Fibroblast of villous mesenchyme (primary cell): ENCODE measurements at regions not wholly inside any gene's neighbourhood (a gene's known extent, or its start where the extent isn't known, plus 50 kb on each side); places are given as distances from the start of the nearest gene placed in this dataset.
A peak's percentile ranks its signal among the peaks of the same experiment; 100 is the strongest.

ENCODE experiments used
- DNase-seq: peaks from one replicate; pipeline ENCODE4 v3.0.0-alpha.2; 2010; ENCODE audit warnings: low read depth
- H3K4me3 ChIP-seq: 2 replicates; pipeline ENCODE4 v1.5.1; 2011; ENCODE audit warnings: low read depth, mild to moderate bottlenecking, low read length
- TF ChIP-seq, protein P1 (sequence below): IDR thresholded peaks from 2 replicates; pipeline ENCODE4 v1.5.1; 2012; ENCODE audit warnings: low read depth, mild to moderate bottlenecking, low read length; ENCODE audit not compliant: insufficient read depth

DNA sequence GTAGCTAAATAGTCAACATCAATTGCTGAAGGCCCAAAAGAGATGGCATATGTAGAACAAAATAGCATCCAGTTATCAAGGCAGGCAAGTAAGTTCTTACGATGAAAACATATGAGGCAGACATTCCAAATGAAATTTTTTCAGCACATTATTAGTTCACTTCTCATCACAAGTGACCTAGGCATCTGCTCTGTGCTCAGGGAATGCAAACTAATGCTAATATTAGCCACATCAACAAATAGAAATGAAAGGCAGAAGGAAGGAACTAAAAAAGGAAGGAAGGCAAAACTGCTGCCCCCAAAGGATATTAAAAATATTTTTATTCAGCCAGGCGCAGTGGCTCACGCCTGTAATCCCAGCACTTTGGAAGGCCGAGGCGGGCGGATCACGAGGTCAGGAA, 51.2 kb upstream of the ROCK1 start:
- no peak for DNase-seq
- TF ChIP-seq, protein P1, sequence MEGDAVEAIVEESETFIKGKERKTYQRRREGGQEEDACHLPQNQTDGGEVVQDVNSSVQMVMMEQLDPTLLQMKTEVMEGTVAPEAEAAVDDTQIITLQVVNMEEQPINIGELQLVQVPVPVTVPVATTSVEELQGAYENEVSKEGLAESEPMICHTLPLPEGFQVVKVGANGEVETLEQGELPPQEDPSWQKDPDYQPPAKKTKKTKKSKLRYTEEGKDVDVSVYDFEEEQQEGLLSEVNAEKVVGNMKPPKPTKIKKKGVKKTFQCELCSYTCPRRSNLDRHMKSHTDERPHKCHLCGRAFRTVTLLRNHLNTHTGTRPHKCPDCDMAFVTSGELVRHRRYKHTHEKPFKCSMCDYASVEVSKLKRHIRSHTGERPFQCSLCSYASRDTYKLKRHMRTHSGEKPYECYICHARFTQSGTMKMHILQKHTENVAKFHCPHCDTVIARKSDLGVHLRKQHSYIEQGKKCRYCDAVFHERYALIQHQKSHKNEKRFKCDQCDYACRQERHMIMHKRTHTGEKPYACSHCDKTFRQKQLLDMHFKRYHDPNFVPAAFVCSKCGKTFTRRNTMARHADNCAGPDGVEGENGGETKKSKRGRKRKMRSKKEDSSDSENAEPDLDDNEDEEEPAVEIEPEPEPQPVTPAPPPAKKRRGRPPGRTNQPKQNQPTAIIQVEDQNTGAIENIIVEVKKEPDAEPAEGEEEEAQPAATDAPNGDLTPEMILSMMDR = no peak
- H3K4me3 ChIP-seq = no peak overlapping the region

- peak; percentile 83 for DNase-seq
- TF ChIP-seq, protein P1 = no peak
- H3K4me3 ChIP-seq = no peak overlapping the region
Measured at GRCh38 chr18:21163647-21164547, 52.3 kb upstream of the ROCK1 start.

GRCh38 chr18:21164548-21165095, 53.0 kb upstream of the ROCK1 start:
- peak; percentile 37 for DNase-seq
- TF ChIP-seq, protein P1 = no peak
- H3K4me3 ChIP-seq = no peak overlapping the region

DNA sequence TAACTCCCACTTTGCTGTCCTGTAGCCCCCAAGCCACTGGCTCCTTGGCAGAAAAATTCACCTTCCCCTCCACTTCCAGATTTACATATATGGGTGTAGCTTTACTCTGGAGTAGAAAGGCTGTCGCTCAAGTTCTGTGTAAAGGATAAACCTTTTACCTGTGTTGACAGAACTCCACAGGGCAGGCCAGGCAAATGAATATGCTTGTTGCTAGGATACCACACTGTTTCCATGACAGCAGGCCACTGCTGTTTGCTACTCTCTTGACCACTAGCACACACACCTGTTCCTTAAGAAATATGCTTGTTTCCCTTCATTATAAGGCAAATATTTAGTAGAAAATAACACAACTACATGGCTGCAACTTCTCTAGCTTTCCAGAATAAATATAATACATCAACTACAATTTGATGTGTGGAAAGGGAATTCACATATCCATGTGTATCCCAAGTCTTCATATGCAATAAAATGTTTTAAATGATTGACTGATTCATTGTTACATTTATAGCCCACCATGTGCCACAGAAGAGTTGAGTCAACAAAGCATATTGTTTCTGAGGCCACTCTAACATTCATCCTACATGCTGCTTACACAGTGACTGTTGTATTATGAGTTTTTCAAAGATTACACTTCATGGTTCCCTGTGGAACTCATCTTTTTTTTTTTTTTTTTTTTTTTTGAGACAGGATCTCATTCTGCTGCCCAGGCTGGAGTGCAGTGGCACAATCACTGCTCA, 56.2 kb upstream of the ROCK1 start:
- DNase-seq = no peak
- H3K4me3 ChIP-seq = no peak overlapping the region
- TF ChIP-seq, protein P1 = no peak

GRCh38 chr18:21168880-21169279, 57.3 kb upstream of the ROCK1 start:
- no peak for DNase-seq
- no peak overlapping the region for H3K4me3 ChIP-seq
- TF ChIP-seq, protein P1 = no peak

GRCh38 chr18:21177822-21178221, 64.2 kb upstream of the GREB1L start:
- no peak overlapping the region for H3K4me3 ChIP-seq
- DNase-seq = no peak
- TF ChIP-seq, protein P1 = no peak
